SK-N-SH (cell line): ENCODE measurements at regions not wholly inside any gene's neighbourhood (a gene's known extent, or its start where the extent isn't known, plus 50 kb on each side); places are given as distances from the start of the nearest gene placed in this dataset.

Experiments used
- CTCF ChIA-PET: fragments of 300-600, 350-600 bp; formaldehyde crosslinking; extraction: SDS; loops from one replicate; lab custom pipeline; 2021; lab: Yijun Ruan, JAX
- POLR2A ChIA-PET: fragments of 350-600 bp; sonication (Branson Sonifier 250); formaldehyde crosslinking; extraction: SDS; loops from one replicate; lab custom pipeline; 2020; ENCODE audit warnings: antibody characterized with exemption, inconsistent platforms; lab: Yijun Ruan, JAX
- DNase-seq: peaks from one replicate; pipeline ENCODE4 v3.0.0; 2012
- H2AFZ ChIP-seq: fragments of 200-600 bp; sonication (generic); 2 replicates; pipeline ENCODE4 v1.8.1; 2016; ENCODE audit warnings: antibody characterized with exemption, mild to moderate bottlenecking, low read depth
- H3F3A ChIP-seq: fragments of 200-600 bp; sonication (generic); replicated peaks from 2 replicates; pipeline ENCODE3; 2016; ENCODE audit warnings: antibody characterized with exemption, mild to moderate bottlenecking; ENCODE audit not compliant: insufficient read depth
- H3K27ac ChIP-seq, 2 experiments: fragments of 200-500 bp in 1 of 2; fragments of 200-600 bp in 1 of 2; sonication (Bioruptor generic) in 1 of 2; sonication (generic), shearing (Covaris generic) in 1 of 2; 2 replicates each; pipeline versions ENCODE4 v1.5.1 to v1.6.1; 2014 to 2016; ENCODE audit warnings: low read depth in 2 of 2, inconsistent platforms in 1 of 2, low read length in 1 of 2, mild to moderate bottlenecking in 1 of 2, mixed read lengths in 1 of 2
- H3K27me3 ChIP-seq: fragments of 200-600 bp; sonication (generic), shearing (Covaris generic); 2 replicates; pipeline ENCODE4 v1.6.1; 2016; ENCODE audit warnings: mixed run types; ENCODE audit not compliant: insufficient read depth
- H3K36me3 ChIP-seq, 2 experiments: fragments of 200-500 bp in 1 of 2; fragments of 200-600 bp in 1 of 2; sonication (Bioruptor generic) in 1 of 2; sonication (generic) in 1 of 2; replicated peaks in 1 of 2; 2 replicates each; pipeline versions ENCODE3 to v1.5.1; 2014 to 2016; ENCODE audit warnings: low read length in 1 of 2, mild to moderate bottlenecking in 1 of 2; ENCODE audit not compliant: insufficient read depth in 2 of 2, control insufficient read depth in 1 of 2
- H3K4me1 ChIP-seq, 2 experiments: fragments of 200-500 bp in 1 of 2; fragments of 200-600 bp in 1 of 2; sonication (Bioruptor generic) in 1 of 2; sonication (generic), shearing (Covaris generic) in 1 of 2; 2 replicates each; pipeline versions ENCODE4 v1.5.1 to v1.6.1; 2014 to 2016; ENCODE audit warnings: low read depth in 1 of 2, low read length in 1 of 2, mixed run types in 1 of 2; ENCODE audit not compliant: insufficient read depth in 2 of 2, control insufficient read depth in 1 of 2
- H3K4me2 ChIP-seq: fragments of 200-600 bp; sonication (generic), shearing (Covaris generic); 2 replicates; pipeline ENCODE4 v1.6.1; 2017; ENCODE audit warnings: mixed run types
- H3K4me3 ChIP-seq, 2 experiments: fragments of 200-500 bp in 1 of 2; fragments of 200-600 bp in 1 of 2; sonication (Bioruptor generic) in 1 of 2; sonication (generic), shearing (Covaris generic) in 1 of 2; 2 replicates each; pipeline versions ENCODE4 v1.5.1 to v1.8.1; 2014 to 2016; ENCODE audit warnings: low read depth in 2 of 2, inconsistent platforms in 1 of 2, low read length in 1 of 2, mild to moderate bottlenecking in 1 of 2, mixed read lengths in 1 of 2, moderate library complexity in 1 of 2
- H3K79me2 ChIP-seq: fragments of 200-600 bp; sonication (generic); 2 replicates; pipeline ENCODE4 v1.8.1; 2017; ENCODE audit warnings: mild to moderate bottlenecking; ENCODE audit not compliant: insufficient read depth
- H3K9ac ChIP-seq: fragments of 200-600 bp; sonication (generic); 2 replicates; pipeline ENCODE4 v1.6.1; 2017; ENCODE audit warnings: mixed run types
- H3K9me2 ChIP-seq: fragments of 200-600 bp; sonication (generic); 2 replicates; pipeline ENCODE4 v1.6.1; 2017; ENCODE audit warnings: mixed run types
- H3K9me3 ChIP-seq: fragments of 200-600 bp; sonication (generic); 2 replicates; pipeline ENCODE4 v1.6.1; 2017; ENCODE audit warnings: mixed run types, mild to moderate bottlenecking, moderate library complexity
- H4K20me1 ChIP-seq: fragments of 200-600 bp; sonication (generic); 2 replicates; pipeline ENCODE4 v1.6.1; 2017; ENCODE audit warnings: mild to moderate bottlenecking, mixed run types; ENCODE audit not compliant: insufficient read depth
- ELF1 ChIP-seq: IDR thresholded peaks from 2 replicates; pipeline ENCODE4 v1.4.0; 2012
- EP300 ChIP-seq, 2 experiments: IDR thresholded peaks; 2 replicates each; pipeline versions ENCODE4 v1.4.0 to v1.6.1; 2012; ENCODE audit warnings: borderline replicate concordance in 1 of 2, low read depth in 1 of 2, low read length in 1 of 2
- FOXJ3 ChIP-seq: sonication (generic); formaldehyde crosslinking; IDR thresholded peaks from 2 replicates; pipeline ENCODE4 v1.5.1; 2020; ENCODE audit warnings: mild to moderate bottlenecking, missing genetic modification reagents
- GABPA ChIP-seq: IDR thresholded peaks from 2 replicates; pipeline ENCODE4 v1.4.0; 2012; ENCODE audit warnings: low read depth, mild to moderate bottlenecking
- GATA2 ChIP-seq: sonication (generic); formaldehyde crosslinking; IDR thresholded peaks from 2 replicates; pipeline ENCODE4 v1.5.0; 2020; ENCODE audit warnings: mild to moderate bottlenecking, missing genetic modification reagents
- MXI1 ChIP-seq: IDR thresholded peaks from 2 replicates; pipeline ENCODE4 v1.6.1; 2012; ENCODE audit warnings: mild to moderate bottlenecking, low read depth, low read length, improper control_type of control experiment
- NFIC ChIP-seq: IDR thresholded peaks from 2 replicates; pipeline ENCODE4 v1.4.0; 2012; ENCODE audit warnings: borderline replicate concordance
- POLR2AphosphoS5 ChIP-seq: IDR thresholded peaks from 2 replicates; pipeline ENCODE4 v1.6.1; 2012; ENCODE audit warnings: low read depth, low read length
- RAD21 ChIP-seq: IDR thresholded peaks from 2 replicates; pipeline ENCODE4 v1.6.1; 2012; ENCODE audit warnings: mild to moderate bottlenecking, low read length
- RCOR1 ChIP-seq: fragments of 150-350 bp; IDR thresholded peaks from 2 replicates; pipeline ENCODE4 v1.6.1; 2017; ENCODE audit warnings: antibody characterized with exemption, low read length
- RFX5 ChIP-seq: IDR thresholded peaks from 2 replicates; pipeline ENCODE4 v1.6.1; 2012; ENCODE audit warnings: mild to moderate bottlenecking, improper control_type of control experiment, low read length
- RXRA ChIP-seq: IDR thresholded peaks from 2 replicates; pipeline ENCODE4 v1.4.0; 2012; ENCODE audit warnings: low read depth, mild to moderate bottlenecking, borderline replicate concordance
- SMC3 ChIP-seq: IDR thresholded peaks from 2 replicates; pipeline ENCODE4 v1.6.1; 2012; ENCODE audit warnings: low read depth, low read length, improper control_type of control experiment
- TCF12 ChIP-seq: IDR thresholded peaks from 2 replicates; pipeline ENCODE4 v1.4.0; 2012
- TEAD4 ChIP-seq: IDR thresholded peaks from 2 replicates; pipeline ENCODE4 v1.4.0; 2012; ENCODE audit warnings: mild to moderate bottlenecking, borderline replicate concordance; ENCODE audit not compliant: insufficient read depth
- YY1 ChIP-seq: IDR thresholded peaks from 2 replicates; pipeline ENCODE4 v1.4.0; 2012; ENCODE audit warnings: low read depth, mild to moderate bottlenecking
- WGBS: methylation state at CpG from one replicate; pipeline ENCODE4 v1.1.6; 2017; ENCODE audit warnings: low lambda C conversion rate; 5-methylcytosine and 5-hydroxymethylcytosine counted together
- TF ChIP-seq, protein P1 (sequence below): IDR thresholded peaks from 2 replicates; pipeline ENCODE4 v1.4.0; 2012; ENCODE audit warnings: low read depth, borderline replicate concordance
- TF ChIP-seq, protein P2 (sequence below): IDR thresholded peaks from 2 replicates; pipeline ENCODE4 v1.6.1; 2012; ENCODE audit warnings: mild to moderate bottlenecking, low read depth, low read length, moderate library complexity
- TF ChIP-seq, protein P3 (sequence below): fragments of 200-600 bp; sonication (generic); IDR thresholded peaks from 2 replicates; pipeline ENCODE4 v1.6.1; 2017; ENCODE audit warnings: antibody characterized with exemption, mild to moderate bottlenecking, moderate library complexity
- TF ChIP-seq, protein P4 (sequence below): fragments of 150-350 bp; IDR thresholded peaks from 2 replicates; pipeline ENCODE4 v1.6.1; 2017; ENCODE audit warnings: antibody characterized with exemption, low read length, low read depth, borderline replicate concordance

DNA sequence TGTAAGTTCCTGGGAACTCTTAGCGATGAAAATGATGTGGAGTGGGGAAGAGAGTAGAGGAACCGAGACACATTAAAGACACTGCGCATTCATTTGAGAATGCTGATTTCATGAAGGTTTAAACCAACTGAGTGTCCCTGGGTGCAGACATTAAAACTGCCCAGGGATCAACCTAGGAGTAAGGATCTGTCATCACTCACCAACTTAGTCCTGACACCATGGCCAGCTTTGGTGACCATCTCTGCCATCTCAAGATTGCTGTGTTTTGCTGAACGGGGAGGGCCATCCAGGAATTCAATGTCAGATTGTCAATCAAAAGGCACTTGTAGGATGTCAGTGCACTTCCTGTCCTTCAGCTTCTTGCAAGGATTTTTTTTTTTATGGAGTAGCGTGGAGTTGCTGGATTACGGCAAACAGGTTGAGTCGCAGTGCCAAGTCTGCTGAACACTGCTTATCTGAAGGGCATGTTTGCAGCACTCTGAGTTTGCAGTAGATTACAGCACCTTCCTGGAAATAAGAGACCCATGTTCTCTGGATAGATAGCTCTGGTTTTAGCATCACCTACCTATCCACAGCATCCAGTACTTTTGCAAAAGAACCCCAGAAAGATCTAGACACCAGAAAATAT is 258.1 kb upstream of the IRX3 start:
- no peaks in the 10 kb centered on the region for H3K9me3 ChIP-seq
- H3K27me3 ChIP-seq: peaks cover 9% of the 10 kb centered on the region; the same call in 1 of the 2 replicates
- no peaks in the 10 kb centered on the region for H4K20me1 ChIP-seq
- ChIA-PET CTCF (interaction anchor here (0.5 to 1.2 kb wide), 2 partner anchors 20 to 943 kb away, joined by 3 read pairs; no protein-coding TSS in a partner anchor), POLR2A (no interaction called here)
- WGBS: 67% methylated on average over 7 of the region's 7 CpGs
- H3K36me3 ChIP-seq: no peaks in the 10 kb centered on the region
- TF ChIP-seq, protein P1, sequence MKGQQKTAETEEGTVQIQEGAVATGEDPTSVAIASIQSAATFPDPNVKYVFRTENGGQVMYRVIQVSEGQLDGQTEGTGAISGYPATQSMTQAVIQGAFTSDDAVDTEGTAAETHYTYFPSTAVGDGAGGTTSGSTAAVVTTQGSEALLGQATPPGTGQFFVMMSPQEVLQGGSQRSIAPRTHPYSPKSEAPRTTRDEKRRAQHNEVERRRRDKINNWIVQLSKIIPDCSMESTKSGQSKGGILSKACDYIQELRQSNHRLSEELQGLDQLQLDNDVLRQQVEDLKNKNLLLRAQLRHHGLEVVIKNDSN: no peak
- TF ChIP-seq MXI1: no peak
- no peak for TF ChIP-seq RFX5
- no peak for TF ChIP-seq RXRA
- no peak for TF ChIP-seq TEAD4
- TF ChIP-seq FOXJ3 (CRISPR knock-in tag): no peak
- no peak for TF ChIP-seq NFIC
- no peak for TF ChIP-seq POLR2AphosphoS5
- no peak for TF ChIP-seq GATA2 (CRISPR knock-in tag)
- TF ChIP-seq, protein P2, sequence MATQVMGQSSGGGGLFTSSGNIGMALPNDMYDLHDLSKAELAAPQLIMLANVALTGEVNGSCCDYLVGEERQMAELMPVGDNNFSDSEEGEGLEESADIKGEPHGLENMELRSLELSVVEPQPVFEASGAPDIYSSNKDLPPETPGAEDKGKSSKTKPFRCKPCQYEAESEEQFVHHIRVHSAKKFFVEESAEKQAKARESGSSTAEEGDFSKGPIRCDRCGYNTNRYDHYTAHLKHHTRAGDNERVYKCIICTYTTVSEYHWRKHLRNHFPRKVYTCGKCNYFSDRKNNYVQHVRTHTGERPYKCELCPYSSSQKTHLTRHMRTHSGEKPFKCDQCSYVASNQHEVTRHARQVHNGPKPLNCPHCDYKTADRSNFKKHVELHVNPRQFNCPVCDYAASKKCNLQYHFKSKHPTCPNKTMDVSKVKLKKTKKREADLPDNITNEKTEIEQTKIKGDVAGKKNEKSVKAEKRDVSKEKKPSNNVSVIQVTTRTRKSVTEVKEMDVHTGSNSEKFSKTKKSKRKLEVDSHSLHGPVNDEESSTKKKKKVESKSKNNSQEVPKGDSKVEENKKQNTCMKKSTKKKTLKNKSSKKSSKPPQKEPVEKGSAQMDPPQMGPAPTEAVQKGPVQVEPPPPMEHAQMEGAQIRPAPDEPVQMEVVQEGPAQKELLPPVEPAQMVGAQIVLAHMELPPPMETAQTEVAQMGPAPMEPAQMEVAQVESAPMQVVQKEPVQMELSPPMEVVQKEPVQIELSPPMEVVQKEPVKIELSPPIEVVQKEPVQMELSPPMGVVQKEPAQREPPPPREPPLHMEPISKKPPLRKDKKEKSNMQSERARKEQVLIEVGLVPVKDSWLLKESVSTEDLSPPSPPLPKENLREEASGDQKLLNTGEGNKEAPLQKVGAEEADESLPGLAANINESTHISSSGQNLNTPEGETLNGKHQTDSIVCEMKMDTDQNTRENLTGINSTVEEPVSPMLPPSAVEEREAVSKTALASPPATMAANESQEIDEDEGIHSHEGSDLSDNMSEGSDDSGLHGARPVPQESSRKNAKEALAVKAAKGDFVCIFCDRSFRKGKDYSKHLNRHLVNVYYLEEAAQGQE: no peak
- TF ChIP-seq, protein P3, sequence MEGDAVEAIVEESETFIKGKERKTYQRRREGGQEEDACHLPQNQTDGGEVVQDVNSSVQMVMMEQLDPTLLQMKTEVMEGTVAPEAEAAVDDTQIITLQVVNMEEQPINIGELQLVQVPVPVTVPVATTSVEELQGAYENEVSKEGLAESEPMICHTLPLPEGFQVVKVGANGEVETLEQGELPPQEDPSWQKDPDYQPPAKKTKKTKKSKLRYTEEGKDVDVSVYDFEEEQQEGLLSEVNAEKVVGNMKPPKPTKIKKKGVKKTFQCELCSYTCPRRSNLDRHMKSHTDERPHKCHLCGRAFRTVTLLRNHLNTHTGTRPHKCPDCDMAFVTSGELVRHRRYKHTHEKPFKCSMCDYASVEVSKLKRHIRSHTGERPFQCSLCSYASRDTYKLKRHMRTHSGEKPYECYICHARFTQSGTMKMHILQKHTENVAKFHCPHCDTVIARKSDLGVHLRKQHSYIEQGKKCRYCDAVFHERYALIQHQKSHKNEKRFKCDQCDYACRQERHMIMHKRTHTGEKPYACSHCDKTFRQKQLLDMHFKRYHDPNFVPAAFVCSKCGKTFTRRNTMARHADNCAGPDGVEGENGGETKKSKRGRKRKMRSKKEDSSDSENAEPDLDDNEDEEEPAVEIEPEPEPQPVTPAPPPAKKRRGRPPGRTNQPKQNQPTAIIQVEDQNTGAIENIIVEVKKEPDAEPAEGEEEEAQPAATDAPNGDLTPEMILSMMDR: no peak
- TF ChIP-seq TCF12: no peak
- no peak for TF ChIP-seq YY1
- no peak for TF ChIP-seq ELF1
- TF ChIP-seq GABPA: no peak
- TF ChIP-seq RCOR1: no peak
- no peak for TF ChIP-seq SMC3
- no peak for TF ChIP-seq RAD21
- TF ChIP-seq, protein P4, sequence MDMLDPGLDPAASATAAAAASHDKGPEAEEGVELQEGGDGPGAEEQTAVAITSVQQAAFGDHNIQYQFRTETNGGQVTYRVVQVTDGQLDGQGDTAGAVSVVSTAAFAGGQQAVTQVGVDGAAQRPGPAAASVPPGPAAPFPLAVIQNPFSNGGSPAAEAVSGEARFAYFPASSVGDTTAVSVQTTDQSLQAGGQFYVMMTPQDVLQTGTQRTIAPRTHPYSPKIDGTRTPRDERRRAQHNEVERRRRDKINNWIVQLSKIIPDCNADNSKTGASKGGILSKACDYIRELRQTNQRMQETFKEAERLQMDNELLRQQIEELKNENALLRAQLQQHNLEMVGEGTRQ: no peak
- TF ChIP-seq EP300 (IDR thresholded peaks at IDR 0.05; ENCODE audit: borderline replicate concordance in 1 of 2, low read depth in 1 of 2, low read length in 1 of 2): no peak
- H2AFZ ChIP-seq: no peak overlapping the region
- no peak overlapping the region for H3K4me3 ChIP-seq
- DNase-seq: no peak
- peaks cover 0 to 18% of the 10 kb centered on the region in 2 experiments; a peak in 3 of 4 replicates for H3K4me1 ChIP-seq
- H3K9ac ChIP-seq: no peak overlapping the region
- no peak overlapping the region for H3K4me2 ChIP-seq
- no peaks in the 10 kb centered on the region for H3K9me2 ChIP-seq
- no peaks in the 10 kb centered on the region for H3K79me2 ChIP-seq
- no peak overlapping the region for H3K27ac ChIP-seq
- no peaks in the 10 kb centered on the region for H3F3A ChIP-seq
